ENCODE measurements at regions not wholly inside any gene's neighbourhood (a gene's known extent, or its start where the extent isn't known, plus 50 kb on each side); places are given as distances from the start of the nearest gene placed in this dataset.

DNA sequence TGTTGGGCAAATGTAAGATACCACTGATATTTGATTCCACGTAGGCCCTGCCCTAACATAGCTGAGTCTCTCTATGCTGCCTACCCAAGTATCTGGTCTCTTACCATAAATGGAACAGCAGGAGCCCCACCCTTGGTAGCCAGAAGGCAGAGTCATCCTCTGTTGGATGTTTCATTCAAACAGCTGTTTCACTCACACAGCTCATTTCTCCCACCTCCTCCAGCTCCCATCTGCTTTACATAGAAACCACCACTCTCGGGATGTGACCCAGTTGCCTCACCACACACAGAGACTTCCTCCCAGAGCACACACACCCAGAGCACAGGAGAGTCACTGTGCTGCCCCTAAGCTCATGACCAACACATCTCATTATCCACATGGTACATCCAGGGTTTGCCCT lies 165.3 kb downstream of the TMEM167A start:
- TF ChIP-seq, protein P1, sequence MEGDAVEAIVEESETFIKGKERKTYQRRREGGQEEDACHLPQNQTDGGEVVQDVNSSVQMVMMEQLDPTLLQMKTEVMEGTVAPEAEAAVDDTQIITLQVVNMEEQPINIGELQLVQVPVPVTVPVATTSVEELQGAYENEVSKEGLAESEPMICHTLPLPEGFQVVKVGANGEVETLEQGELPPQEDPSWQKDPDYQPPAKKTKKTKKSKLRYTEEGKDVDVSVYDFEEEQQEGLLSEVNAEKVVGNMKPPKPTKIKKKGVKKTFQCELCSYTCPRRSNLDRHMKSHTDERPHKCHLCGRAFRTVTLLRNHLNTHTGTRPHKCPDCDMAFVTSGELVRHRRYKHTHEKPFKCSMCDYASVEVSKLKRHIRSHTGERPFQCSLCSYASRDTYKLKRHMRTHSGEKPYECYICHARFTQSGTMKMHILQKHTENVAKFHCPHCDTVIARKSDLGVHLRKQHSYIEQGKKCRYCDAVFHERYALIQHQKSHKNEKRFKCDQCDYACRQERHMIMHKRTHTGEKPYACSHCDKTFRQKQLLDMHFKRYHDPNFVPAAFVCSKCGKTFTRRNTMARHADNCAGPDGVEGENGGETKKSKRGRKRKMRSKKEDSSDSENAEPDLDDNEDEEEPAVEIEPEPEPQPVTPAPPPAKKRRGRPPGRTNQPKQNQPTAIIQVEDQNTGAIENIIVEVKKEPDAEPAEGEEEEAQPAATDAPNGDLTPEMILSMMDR (conservative IDR thresholded peaks at IDR 0.05; ENCODE audit: low read length) = no peak
- TF ChIP-seq EZH2phosphoT487 (IDR thresholded peaks at IDR 0.05; ENCODE audit: borderline replicate concordance, low read depth, low read length) = no peak
